Hematopoietic multipotent progenitor cell treated with erythropoietin and hydrocortisone succinate and interleukin-3 and kit ligand, for 6 days (in vitro differentiated cells): ENCODE measurements at regions not wholly inside any gene's neighbourhood (a gene's known extent, or its start where the extent isn't known, plus 50 kb on each side); places are given as distances from the start of the nearest gene placed in this dataset.
"Not testable (repeated sequence)": the region's sequence is repeated elsewhere in the genome, so short reads cannot be mapped to it uniquely, and the experiment has no call there.

Source experiments
- DNase-seq: peaks from one replicate; pipeline ENCODE4 v3.0.0-alpha.2; 2015

DNA sequence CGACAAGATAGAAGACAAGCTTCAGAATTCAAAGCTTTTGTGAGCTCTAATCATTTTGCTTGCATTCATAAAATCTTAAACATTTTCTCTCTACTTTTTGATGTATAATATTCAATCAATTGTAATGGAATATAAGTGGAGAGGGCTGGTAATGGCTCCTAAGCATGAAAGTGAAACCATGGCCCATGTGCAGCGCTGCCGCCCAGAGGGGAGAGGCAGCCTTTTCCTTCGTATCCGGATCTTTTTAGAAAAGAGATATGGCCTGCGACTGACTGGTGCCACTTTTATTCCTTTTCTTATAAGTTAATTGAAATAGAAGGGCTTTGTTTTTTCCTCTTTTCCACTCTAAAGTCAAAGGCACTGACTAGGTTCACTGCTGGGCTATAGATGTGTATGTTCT lies 655.2 kb downstream of the TTLL7 start:
- not testable (repeated sequence) for DNase-seq

GRCh38 chr1:83342995-83343394 lies 655.9 kb downstream of the TTLL7 start:
- DNase-seq = not testable (repeated sequence)

DNA sequence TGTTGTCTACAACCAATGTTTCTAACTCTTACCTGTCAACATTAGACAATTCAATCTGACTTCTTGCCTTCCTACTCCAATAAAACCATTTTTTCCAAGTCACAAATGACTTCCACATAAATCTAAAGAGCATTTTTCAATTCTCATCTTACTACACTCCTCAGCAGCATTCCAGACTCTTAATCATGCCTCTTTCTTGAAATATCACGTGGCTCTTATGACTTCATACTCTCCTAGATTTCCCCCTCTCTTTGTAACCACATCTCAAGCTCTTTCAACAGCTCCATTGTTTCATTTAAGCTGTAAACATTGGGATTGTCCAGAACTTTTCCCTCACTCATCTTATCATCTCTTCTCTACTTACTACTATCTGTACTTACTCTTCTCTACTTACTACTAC lies 666.6 kb downstream of the TTLL7 start:
- not testable (repeated sequence) for DNase-seq

GRCh38 chr1:83318366-83318765 lies 680.6 kb downstream of the TTLL7 start:
- no peak for DNase-seq

DNA sequence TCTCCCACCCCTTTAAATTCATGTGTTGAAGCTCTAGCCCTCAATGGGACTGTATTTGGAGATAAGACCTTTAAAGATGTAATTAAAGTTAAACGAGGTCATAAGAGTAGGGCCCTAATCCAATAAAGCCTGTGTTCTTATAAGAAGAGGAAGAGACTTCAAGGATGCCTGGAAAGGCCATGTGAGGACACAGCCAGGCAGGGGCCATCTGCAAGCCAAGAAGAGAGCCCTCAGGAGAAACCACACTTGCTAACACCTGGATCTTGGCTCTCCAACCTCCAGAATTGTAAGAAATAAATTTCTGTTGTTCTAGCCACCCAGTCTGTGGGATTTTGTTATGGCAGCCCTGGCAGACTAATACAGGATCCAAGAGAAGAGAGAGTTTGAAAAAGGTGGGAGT lies 683.5 kb downstream of the TTLL7 start:
- not testable (repeated sequence) for DNase-seq

DNA sequence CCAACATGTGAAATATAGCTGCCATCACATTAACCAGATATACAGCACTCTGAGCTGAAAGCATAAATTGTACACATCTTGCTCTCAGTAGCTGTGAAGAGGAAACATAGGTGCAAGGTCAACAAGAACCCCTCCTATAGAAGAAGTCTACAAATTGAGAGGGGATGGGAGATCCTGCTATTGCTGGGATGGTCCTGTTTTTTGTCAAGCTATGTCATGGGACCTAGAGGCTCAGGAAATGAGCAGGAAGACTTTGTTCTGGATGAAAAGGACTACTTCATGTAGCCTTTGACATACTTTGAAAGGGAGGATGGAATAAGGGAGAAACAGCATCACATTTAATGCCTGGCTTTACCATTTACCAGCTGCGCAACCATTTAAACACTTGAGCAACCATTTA lies 688.8 kb downstream of the TTLL7 start:
- DNase-seq = not testable (repeated sequence)

DNA sequence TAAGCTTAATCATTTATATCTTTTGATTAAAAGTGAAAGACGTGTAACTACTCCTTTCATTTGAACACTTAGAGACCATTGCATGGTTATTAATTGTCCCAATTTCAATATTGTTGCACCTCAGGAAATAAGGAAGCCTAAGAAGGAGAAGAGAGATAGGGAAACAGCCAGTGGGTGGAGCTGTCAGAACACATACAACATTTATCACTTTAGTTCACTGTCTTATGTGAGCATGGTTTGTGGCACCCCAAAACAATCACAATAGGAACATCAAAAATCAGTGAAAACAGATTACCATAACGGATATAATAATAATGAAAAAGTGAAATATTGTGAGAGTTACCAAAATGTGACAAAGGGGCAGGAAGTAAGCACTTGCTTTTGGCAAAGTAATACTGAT lies 689.9 kb downstream of the TTLL7 start:
- not testable (repeated sequence) for DNase-seq

- DNase-seq = not testable (repeated sequence)
Observed at GRCh38 chr1:83306811-83307210, 692.1 kb downstream of the TTLL7 start.

DNA sequence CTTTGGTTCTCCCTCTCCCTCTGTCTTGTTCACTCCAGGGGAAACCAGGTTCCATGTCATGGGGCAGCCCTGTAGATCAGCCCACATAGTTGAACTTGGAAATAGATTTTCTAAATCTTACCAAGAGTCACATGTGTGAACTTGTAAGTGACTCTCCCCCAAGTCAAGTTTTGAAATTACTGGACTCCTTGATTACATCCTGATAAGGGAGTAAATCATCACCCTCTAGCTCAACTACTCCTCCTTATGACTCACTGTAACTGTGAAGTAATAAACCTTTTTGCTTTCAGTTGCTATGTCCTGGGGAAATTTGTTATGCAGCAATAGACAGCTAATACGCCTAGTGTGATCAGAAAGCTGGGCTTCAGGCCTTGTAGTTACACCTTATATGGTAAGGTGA lies 703.3 kb downstream of the TTLL7 start:
- DNase-seq = not testable (repeated sequence)

DNA sequence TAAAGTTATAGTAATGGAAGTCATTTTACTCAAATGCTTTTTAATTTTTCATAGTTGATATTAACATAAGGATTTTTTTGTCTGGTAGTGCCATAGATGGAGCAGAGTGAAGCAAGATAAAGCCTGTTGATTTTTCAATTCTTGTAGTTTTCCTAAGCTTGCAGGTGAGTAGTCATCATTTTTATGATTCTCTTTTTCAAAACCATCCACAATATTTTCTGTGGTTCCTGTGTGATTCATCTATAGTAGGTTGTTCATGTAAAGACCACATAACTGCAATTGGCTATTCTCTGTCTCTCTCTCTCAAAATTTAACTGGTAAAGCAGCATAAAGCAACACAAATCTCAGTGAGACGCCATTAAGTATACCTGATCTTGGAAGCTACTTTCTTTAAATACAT lies 711.5 kb downstream of the TTLL7 start:
- not testable (repeated sequence) for DNase-seq

DNA sequence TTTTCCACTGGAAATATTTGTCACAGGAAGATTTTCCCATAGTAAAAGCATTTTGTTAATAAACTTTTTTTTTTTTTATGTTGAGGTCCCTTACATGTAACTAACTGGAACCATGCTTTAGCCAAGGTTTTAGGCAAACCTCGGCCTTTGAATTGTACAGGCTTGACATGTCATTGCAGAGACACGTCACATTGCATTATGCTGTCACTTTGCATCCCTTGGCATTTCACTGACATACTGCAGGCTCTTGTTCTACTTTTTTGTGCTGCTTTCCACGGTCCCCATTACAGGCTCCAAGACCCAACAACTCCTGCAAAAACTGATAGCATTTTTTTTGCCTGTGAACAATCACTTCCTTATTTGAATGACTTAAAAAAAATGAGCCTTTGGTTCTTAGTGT lies 724.3 kb downstream of the TTLL7 start:
- not testable (repeated sequence) for DNase-seq

DNA sequence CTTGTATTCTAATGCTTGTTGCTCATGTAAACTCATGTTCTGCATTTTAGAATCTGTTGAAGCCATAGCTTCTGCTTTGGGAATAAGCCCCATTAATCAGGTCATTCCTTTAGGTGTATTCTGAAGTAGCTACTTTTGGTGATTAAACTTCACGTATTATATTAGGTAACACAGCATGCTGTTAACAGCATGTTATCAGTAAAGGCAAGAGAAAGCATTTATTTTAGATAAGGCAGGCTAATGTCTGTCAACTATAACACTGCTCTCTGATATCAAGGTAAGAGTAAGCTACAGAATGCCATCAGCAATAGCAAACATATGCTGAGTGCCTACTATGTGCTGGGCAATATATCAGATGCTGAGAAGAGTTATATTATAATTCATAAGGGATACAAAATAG lies 726.4 kb downstream of the TTLL7 start:
- not testable (repeated sequence) for DNase-seq

- not testable (repeated sequence) for DNase-seq
Observed at GRCh38 chr1:83271834-83272233, 727.1 kb downstream of the TTLL7 start.

GRCh38 chr1:83270801-83271200 lies 728.1 kb downstream of the TTLL7 start:
- not testable (repeated sequence) for DNase-seq

GRCh38 chr1:83263808-83264207 lies 735.1 kb downstream of the TTLL7 start:
- DNase-seq = not testable (repeated sequence)

DNA sequence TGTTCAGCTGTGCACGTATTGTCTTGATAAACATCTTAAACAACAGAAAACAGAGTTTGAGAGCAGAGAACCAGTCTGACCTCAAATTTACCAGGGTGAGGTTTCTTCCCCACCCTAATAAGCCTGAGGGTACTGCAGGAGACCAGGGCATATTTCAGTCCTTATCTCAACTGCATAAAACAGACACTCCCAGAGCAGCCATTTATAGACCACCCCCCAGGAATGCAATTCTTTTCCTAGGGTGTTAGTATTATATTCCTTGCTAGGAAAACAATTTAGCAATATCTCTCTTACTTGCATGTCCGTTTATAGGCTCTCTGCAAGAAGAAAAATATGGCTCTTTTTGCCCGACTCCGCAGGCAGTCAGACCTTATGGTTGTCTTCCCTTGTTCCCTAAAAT lies 747.2 kb downstream of the TTLL7 start:
- DNase-seq = not testable (repeated sequence)

DNA sequence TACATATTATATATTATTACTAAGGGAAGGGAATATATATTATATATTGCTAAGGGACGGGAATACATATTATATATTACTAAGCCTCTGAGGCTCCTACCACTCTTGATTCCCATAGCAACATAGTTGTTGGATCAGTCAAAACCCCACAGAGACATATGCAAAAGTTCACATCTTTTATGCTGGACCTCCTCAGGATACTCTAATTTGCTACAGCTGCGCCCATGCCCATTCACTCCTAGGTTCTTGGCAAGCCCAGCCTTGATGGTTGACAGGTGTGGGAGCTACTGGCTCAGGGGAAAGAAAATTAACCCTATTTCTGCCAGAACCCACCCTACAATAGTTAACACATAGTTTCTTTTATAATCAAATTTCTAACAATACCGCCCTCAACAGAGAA lies 752.2 kb downstream of the TTLL7 start:
- DNase-seq = not testable (repeated sequence)

DNA sequence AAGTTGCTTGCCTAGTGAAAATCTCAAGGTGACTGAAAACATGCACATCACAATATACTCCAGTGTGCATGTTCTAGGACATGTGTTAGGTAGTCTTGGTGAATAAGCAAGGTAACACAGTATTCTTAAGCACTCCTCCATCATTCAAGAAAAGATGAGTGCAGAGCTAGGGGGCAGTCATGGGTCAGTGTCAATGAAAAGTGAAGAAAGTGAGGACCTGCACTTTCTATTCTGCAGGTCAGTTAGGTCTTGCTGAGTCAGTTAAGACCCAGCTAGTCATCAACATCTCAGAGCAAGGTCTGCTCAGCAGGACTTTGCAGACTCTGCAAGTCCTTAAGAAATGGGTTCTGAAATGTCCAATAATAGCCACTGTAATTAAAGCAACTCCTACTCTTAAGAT lies 754.1 kb downstream of the TTLL7 start:
- DNase-seq = not testable (repeated sequence)

DNA sequence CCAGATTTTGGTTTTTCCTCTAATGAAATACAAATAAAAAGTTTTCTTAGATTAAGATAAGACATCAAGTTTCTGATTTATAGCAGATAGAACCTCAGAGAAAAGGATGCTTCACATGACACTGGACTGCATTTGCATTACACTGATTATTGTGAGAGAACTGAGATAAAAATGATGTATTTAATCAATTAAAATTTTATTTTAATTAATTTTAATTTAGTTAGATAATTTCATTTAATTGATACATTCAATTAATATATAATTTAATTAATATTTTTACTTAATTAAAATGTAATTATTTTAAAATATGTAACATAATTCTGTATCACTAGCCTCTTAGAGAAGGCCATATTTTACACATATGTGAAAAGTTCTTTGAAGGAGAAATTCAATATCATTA lies 759.4 kb downstream of the TTLL7 start:
- not testable (repeated sequence) for DNase-seq

DNA sequence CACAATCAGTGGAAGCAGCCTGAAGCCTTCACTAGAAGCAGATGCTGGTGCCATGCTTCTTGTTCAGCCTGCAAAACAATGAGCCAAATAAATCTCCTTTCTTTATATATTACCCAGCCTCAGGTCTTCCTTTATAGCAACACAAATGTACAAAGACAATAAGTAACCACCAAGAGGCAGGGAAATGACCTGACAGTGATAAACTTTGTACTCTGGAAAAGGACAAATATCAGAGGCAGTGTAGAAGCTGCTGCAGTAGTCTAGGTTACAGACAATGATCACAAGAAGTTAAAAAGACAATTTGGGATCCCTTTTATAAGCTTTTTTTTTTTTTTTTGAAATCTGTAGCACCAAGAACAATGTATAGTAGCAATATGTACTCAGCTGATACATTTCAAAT lies 760.3 kb downstream of the TTLL7 start:
- DNase-seq = not testable (repeated sequence)

GRCh38 chr1:83219788-83220187 lies 779.1 kb downstream of the TTLL7 start:
- not testable (repeated sequence) for DNase-seq

GRCh38 chr1:83218036-83218716 lies 780.8 kb downstream of the TTLL7 start:
- not testable (repeated sequence) for DNase-seq

GRCh38 chr1:83214317-83214716 lies 784.6 kb downstream of the TTLL7 start:
- DNase-seq = not testable (repeated sequence)

DNA sequence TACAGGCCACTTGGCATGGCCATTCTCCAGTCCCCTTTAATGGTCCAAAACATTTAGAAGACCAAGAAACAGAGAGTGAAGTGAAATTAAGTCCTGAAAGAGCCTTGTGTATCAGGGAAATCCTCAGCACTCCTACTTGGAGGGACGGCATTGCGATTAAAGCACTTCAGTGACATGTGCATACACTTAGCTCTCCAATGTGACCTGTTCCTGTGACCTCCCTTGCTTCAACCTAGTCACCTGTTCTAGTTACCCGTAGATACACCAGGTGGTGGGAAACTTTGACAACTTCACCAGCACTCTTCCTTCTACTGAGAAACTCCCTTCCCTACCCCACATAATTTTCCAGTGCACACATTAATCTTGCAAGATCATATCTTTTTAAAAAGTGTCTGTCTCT lies 785.3 kb downstream of the TTLL7 start:
- DNase-seq = not testable (repeated sequence)

DNA sequence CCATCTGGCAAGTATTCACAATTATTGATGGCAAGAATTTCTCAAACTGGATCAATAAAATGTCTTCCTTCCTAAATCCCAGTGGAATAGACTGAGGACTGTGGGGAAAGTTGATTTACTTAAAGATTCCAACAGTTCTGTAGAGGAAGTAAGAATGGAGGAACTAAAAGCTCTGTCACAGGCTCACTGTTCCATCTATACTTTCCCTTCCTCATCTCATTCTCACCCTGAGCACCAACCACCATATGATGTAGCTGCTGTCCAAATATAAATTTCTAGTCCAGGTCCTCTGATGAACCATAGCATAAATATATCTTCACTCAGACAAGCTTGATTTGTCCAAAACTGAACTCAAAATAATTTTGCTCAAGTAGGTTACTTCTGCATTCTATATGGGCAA lies 786.9 kb downstream of the TTLL7 start:
- DNase-seq = not testable (repeated sequence)
